Stomach (tissue), 8 donors: ENCODE measurements at regions not wholly inside any gene's neighbourhood (a gene's known extent, or its start where the extent isn't known, plus 50 kb on each side); places are given as distances from the start of the nearest gene placed in this dataset.
"Not testable (repeated sequence)": the region's sequence is repeated elsewhere in the genome, so short reads cannot be mapped to it uniquely, and the experiment has no call there.

Source experiments
- DNase-seq, 2 donors: peaks; one replicate each; pipeline versions ENCODE4 v3.0.0 to v3.0.0-alpha.2; 2013 to 2019
- H3K27ac ChIP-seq, 5 donors: fragments of 200-600 bp in 4 of 5; sonication (generic) in 4 of 5; one replicate each; pipeline ENCODE4 v1.5.1; 2013 to 2019; ENCODE audit warnings: mild to moderate bottlenecking in 1 of 5, moderate library complexity in 1 of 5
- H3K27me3 ChIP-seq, 3 donors: fragments of 200-600 bp; sonication (generic); one replicate each; pipeline ENCODE4 v1.5.1; 2017 to 2019; ENCODE audit warnings: mixed run types in 1 of 3
- H3K36me3 ChIP-seq, 4 donors: fragments of 200-600 bp; sonication (generic); 1 replicate in 3 of 4; 2 replicates in 1 of 4; pipeline ENCODE4 v1.5.1; 2016 to 2019
- H3K4me1 ChIP-seq, 4 donors: fragments of 200-600 bp; sonication (generic); one replicate each; pipeline ENCODE4 v1.5.1; 2016 to 2019
- H3K4me3 ChIP-seq, 4 donors: fragments of 200-600 bp; sonication (generic) in 3 of 4; one replicate each; pipeline ENCODE4 v1.5.1; 2016 to 2019; ENCODE audit warnings: mild to moderate bottlenecking in 1 of 4
- H3K9me3 ChIP-seq, 4 donors: fragments of 200-600 bp; sonication (generic); one replicate each; pipeline ENCODE4 v1.5.1; 2016 to 2019
- EP300 ChIP-seq: sonication (generic); formaldehyde crosslinking; IDR thresholded peaks from one replicate; pipeline ENCODE4 v1.6.1; 2017; ENCODE audit warnings: antibody characterized with exemption
- POLR2A ChIP-seq, 4 donors: fragments of 450-650 bp; IDR thresholded peaks; one replicate each; pipeline ENCODE4 v1.6.1; 2016; ENCODE audit warnings: antibody characterized with exemption in 4 of 4, control low read depth in 2 of 4, mild to moderate bottlenecking in 1 of 4, moderate library complexity in 1 of 4
- POLR2AphosphoS5 ChIP-seq, 3 donors: sonication (generic); formaldehyde crosslinking; IDR thresholded peaks; one replicate each; pipeline ENCODE4 v1.6.1; 2016; ENCODE audit warnings: antibody characterized with exemption in 3 of 3
- WGBS, 5 donors: extraction: QIAGEN DNeasy Blood & Tissue Kit in 3 of 5; methylation state at CpG; one replicate each; pipeline versions ENCODE4 v1.1.5 to v1.1.7; 2013 to 2018; 5-methylcytosine and 5-hydroxymethylcytosine counted together
- intact Hi-C: fragments of 100-400 bp; cut with DNase I; formaldehyde crosslinking; loops from one replicate; pipeline ENCODE4 v1.15.1; 2023; ENCODE audit warnings: low total_unique reads
- TF ChIP-seq, protein P1 (sequence below), 7 experiments: fragments of 450-650 bp in 4 of 7; fragments of 200-600 bp in 3 of 7; sonication (generic) in 3 of 7; IDR thresholded peaks; one replicate each; pipeline ENCODE4 v1.5.1; 2016 to 2019; ENCODE audit warnings: antibody characterized with exemption in 7 of 7, control low read depth in 2 of 7, mild to moderate bottlenecking in 1 of 7
- donor health status: healthy with polysubstance abuse.
- donor health status: Bipolar disorder and iron deficiency.
- donor health status: healthy.

DNA sequence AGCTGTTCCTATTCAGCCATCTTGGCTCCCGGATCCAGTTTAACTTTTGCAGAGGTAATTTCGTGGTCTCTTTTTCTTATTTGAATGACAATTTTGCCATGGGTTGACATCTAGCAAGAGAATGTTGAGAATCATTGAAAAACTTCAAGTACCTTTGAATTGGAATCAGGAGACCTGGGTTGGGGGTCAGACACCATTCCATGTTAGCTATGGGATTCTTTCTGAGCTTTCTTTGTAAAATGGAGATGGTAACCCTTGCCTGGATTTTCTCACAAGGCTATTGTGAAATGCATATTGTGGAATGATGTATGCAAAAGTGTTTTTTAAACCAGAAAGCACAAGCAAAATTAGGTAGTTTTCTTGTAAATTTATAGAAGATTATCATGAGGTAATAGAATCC lies 79.1 kb upstream of the HAND2 start:
- Histone ChIP-seq H3K36me3 (no peaks in the 10 kb centered on the region), H3K4me1 (no peaks in the 10 kb centered on the region), H3K27ac (no peak overlapping the region), H3K9me3 (peaks cover 0 to 17% (median 2%) of the 10 kb centered on the region in 4 donors), H3K27me3 (no peaks in the 10 kb centered on the region), H3K4me3 (no peak overlapping the region)
- no peak for DNase-seq
- 78 to 86% (median 83%) methylated on average over 2 of the region's 2 CpGs for WGBS, 5 donors
- intact Hi-C loops, result no loop called here
- TF ChIP-seq POLR2AphosphoS5 (IDR thresholded peaks at IDR 0.05), result no peak
- no peak for TF ChIP-seq POLR2A (IDR thresholded peaks at IDR 0.05)
- TF ChIP-seq, protein P1, sequence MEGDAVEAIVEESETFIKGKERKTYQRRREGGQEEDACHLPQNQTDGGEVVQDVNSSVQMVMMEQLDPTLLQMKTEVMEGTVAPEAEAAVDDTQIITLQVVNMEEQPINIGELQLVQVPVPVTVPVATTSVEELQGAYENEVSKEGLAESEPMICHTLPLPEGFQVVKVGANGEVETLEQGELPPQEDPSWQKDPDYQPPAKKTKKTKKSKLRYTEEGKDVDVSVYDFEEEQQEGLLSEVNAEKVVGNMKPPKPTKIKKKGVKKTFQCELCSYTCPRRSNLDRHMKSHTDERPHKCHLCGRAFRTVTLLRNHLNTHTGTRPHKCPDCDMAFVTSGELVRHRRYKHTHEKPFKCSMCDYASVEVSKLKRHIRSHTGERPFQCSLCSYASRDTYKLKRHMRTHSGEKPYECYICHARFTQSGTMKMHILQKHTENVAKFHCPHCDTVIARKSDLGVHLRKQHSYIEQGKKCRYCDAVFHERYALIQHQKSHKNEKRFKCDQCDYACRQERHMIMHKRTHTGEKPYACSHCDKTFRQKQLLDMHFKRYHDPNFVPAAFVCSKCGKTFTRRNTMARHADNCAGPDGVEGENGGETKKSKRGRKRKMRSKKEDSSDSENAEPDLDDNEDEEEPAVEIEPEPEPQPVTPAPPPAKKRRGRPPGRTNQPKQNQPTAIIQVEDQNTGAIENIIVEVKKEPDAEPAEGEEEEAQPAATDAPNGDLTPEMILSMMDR (IDR thresholded peaks at IDR 0.05), result no peak
- TF ChIP-seq EP300, result no peak

DNA sequence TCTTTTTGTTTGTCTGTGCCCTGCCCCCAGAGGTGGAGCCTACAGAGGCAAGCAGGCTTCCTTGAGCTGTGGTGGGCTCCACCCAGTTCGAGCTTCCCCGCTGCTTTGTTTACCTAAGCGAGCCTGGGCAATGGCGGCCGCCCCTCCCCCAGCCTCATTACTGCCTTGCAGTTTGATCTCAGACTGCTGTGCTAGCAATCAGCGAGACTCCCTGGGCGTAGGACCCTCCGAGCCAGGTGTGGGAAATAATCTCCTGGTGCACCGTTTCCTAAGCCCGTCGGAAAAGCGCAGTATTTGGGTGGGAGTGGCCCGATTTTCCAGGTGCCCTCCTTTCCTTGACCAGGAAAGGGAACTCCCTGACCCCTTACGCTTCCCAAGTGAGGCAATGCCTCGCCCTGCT lies 78.6 kb upstream of the HAND2 start:
- WGBS, 5 donors, result 41 to 48% (median 43%) methylated on average over 12 to 15 of the region's 15 CpGs
- H3K9me3 ChIP-seq, result peaks cover 0 to 15% (median 2%) of the 10 kb centered on the region in 4 donors
- intact Hi-C loops, H3K27ac ChIP-seq, H3K4me1 ChIP-seq, H3K27me3 ChIP-seq, DNase-seq, H3K4me3 ChIP-seq, H3K36me3 ChIP-seq: not testable (repeated sequence)

DNA sequence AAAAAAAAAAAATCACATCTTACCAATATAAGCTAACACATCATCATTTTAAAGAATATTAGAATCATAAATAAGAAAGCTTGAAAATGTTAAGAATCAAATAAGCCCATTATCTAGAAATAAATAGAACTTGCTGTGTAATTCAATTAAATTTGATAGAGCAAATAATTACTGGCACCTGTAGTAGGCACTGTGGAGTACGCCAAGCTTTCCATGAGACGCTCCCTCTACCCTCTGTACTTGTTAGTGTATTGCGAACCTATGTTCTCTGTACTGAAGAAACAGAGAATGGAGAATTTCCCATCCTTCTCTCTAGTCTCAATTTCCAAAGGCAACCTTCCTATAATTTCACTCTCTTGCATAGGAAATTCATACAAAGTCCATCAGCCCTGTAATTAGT lies 61.7 kb upstream of the HAND2 start:
- intact Hi-C loops, result no loop called here
- Histone ChIP-seq H3K27me3 (no peaks in the 10 kb centered on the region), H3K4me1 (no peaks in the 10 kb centered on the region), H3K9me3 (no peaks in the 10 kb centered on the region), H3K4me3 (no peak overlapping the region), H3K27ac (no peak overlapping the region), H3K36me3 (no peaks in the 10 kb centered on the region)
- WGBS, 5 donors, result 79 to 85% (median 81%) methylated on average over 3 of the region's 3 CpGs
- no peak for DNase-seq
- TF ChIP-seq, protein P1 (IDR thresholded peaks at IDR 0.05), result no peak

DNA sequence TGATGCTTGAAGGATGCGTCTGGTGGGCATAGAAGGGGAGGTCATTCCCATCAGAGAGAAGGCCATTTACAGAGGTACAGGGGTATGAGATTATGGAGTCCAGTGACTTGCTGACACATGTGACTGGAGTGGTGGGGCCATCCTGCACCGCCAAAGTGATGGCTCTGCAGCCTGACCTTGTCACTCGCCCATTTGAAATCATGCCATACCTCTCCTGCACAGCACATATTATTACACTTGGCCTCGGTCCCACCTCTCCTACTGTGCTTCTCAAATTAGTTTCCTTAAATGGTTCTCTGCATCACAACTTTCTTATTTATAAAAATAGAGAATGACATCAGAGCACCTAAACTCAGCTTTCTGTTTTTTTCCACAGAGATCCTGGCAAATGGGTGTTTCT lies 60.7 kb upstream of the HAND2 start:
- intact Hi-C loops, result no loop called here

DNA sequence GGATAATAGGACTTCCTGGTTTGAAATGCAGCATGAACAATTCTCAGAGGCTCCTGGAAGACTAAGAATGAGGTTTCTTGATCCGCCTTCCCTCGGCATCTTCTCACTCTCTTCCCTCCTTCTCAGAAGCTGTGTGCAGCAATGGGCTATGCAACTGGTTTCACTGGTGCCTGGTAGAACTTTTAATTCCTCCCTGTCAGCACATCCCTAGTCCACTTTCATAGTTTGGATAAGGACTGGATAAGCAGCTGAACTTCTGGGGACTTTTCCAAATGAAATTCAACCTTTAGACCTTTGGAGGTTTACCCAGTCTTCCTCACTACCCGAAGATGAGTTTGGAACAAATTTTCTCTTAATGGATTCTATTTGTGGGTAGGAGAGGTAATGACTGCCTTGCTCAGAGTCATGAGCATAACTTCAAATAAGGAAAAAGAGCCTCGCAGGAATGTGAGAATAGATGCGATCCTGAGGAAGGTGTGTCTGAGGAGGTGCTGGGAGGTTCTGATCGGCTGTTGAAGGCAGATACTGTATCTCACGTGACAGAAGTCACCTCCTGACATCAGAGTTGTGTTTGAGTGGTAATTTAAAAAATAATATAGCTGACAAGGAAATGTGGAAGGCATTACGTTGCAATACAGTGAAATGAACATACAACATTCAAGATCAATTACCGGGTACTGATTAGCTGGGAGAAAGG lies 56.0 kb upstream of the HAND2 start:
- no peaks in the 10 kb centered on the region for H3K9me3 ChIP-seq
- H3K36me3 ChIP-seq, result peaks cover 0 to 6% (median 0%) of the 10 kb centered on the region in 4 donors
- 69 to 75% (median 72%) methylated on average over 9 of the region's 9 CpGs for WGBS, 5 donors
- TF ChIP-seq, protein P1 (IDR thresholded peaks at IDR 0.05), result no peak
- TF ChIP-seq EP300, result no peak
- no peak for TF ChIP-seq POLR2A (IDR thresholded peaks at IDR 0.05)
- TF ChIP-seq POLR2AphosphoS5 (IDR thresholded peaks at IDR 0.05), result no peak
- intact Hi-C loops, result no loop called here
- DNase-seq, result no peak
- no peak overlapping the region for H3K4me3 ChIP-seq
- no peaks in the 10 kb centered on the region for H3K27me3 ChIP-seq
- H3K4me1 ChIP-seq, result no peaks in the 10 kb centered on the region
- H3K27ac ChIP-seq, result no peak overlapping the region

More for the DNA sequence above, 60.7 kb upstream of the HAND2 start:
- H3K4me3 ChIP-seq, result no peak overlapping the region
- no peaks in the 10 kb centered on the region for H3K27me3 ChIP-seq
- no peaks in the 10 kb centered on the region for H3K9me3 ChIP-seq
- TF ChIP-seq POLR2AphosphoS5 (IDR thresholded peaks at IDR 0.05) (no peak), POLR2A (IDR thresholded peaks at IDR 0.05) (no peak), EP300 (no peak)
- TF ChIP-seq, protein P1 (IDR thresholded peaks at IDR 0.05), result no peak
- no peak overlapping the region for H3K27ac ChIP-seq
- H3K4me1 ChIP-seq, result no peaks in the 10 kb centered on the region
- DNase-seq, result no peak
- H3K36me3 ChIP-seq, result no peaks in the 10 kb centered on the region
- 81 to 87% (median 83%) methylated on average over 4 of the region's 4 CpGs for WGBS, 5 donors
